GM18868 (cell line): ENCODE measurements at regions not wholly inside any gene's neighbourhood (a gene's known extent, or its start where the extent isn't known, plus 50 kb on each side); places are given as distances from the start of the nearest gene placed in this dataset.

ENCODE experiments used
- ATAC-seq: cut with Tn5 transposase; IDR thresholded peaks from one replicate; pipeline ENCODE4 v1.9.1; 2021; ENCODE audit warnings: mild to moderate bottlenecking, moderate library complexity; ENCODE audit not compliant: unreplicated experiment

DNA sequence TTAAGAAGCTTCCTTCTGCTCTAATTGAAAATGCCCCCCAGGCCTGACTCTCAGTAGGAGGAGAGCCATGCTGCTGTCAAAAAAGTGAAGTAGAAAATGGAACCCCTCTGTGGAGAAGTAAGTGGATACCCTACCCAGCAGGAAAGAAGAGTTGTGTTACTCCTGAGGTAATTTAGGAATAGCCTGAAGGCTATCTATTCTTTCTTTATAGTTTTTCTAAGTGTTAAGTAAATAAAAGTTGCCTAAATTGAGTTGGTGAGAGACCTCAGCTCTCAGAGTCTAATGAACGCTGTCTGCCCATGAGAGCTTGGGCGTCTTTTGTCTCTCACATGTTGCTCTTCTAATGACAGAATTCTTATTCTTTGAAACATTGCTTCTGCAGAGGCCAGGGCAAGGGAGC, 116.2 kb downstream of the NSUN3 start:
- ATAC-seq = no peak

DNA sequence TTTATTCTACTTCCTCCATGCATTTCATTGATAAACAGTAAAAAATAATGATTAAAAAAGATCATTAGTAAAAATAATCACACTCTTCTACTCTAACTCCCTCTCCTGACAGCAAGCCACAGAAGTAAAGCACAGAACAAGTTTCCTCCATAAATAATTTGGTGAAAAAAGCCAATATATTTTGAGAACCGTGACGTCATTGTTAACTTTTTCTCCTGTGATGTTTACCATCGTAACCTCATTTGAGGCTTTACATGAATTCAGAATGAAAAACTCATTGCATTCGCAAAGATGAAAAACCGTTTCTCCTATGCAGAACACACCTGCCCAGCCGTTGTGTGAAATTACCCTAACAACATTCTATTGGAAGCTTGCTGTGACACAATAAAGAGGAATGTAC, 120.7 kb downstream of the NSUN3 start:
- ATAC-seq = no peak

DNA sequence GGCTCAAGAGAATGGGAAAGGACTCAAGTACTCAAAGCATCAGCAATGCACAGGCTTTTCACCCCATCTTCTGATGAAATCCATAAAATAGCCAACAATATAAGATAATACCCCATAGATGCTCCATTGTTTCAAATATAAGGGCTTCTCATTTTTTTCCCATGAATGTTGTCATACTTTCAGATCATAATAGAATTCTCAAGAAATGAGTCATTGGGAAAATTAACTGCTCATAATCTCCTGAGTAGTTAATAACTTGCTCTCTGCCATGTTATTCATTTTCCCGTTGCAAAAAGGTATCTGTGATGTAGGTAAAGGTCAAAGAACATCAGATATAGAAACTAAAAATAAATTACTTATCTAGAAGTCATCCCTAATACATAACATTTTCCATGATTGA, 121.9 kb downstream of the NSUN3 start:
- no peak for ATAC-seq

DNA sequence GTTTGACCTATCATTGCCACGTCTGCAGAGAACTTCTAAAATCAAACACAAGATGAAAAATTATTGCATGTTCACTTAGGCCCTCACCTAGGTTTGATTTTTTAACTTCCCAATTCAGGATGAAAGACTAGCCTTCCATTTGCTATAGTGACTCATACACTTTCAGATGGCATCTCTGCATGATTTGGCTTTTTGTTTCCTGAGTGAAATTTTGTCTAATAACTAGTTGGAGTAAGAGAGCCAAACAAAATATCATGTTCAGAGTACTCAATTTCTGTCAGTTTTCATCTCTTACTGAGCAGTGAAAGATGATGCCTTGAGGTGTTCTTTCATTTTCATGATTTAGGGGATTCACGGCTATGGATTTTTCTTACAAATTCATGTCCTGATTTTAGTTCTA, 122.9 kb downstream of the NSUN3 start:
- no peak for ATAC-seq

DNA sequence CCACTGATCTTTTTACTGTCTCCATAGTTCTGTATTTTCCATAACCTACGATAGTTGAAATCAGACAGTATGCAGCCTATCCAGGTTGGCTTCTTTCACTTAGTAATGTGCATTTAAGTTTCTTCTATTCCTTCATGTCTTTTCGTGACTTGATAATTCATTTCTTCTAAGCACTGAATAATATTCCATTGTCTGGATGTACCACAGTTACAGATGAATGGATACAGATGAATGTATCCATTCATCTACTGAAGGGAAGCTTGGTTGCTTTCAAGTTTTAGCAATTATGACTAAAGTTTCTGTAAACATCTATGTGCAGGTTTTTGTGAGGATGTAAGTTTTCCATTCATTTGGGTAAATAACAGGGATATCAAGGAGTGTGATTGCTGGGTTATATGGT, 124.8 kb downstream of the NSUN3 start:
- ATAC-seq = no peak

- ATAC-seq = no peak
Observed at GRCh38 chr3:94195381-94195780, 132.5 kb downstream of the NSUN3 start.

GRCh38 chr3:94206291-94206690, 143.4 kb downstream of the NSUN3 start:
- no peak for ATAC-seq

- no peak for ATAC-seq
Observed at GRCh38 chr3:94210256-94210655, 147.4 kb downstream of the NSUN3 start.

DNA sequence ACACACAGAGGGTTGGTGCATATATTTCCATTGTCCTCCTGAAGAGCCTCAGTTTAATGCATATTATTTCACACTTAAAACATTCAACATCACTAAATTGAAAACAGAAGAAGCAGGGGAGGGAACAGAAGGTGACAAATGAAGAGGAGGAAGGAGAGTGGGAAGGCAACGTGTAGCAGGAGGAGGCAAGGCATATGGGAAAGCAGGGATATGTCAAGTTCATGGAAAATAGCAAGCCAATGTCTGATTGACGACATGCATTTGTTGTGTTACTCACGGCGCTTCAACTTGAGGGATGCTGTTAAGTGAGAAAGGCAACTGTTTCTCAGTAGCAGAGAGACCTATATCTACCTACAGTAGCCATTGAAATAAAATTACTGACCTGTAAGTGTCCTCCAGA, 154.5 kb downstream of the NSUN3 start:
- no peak for ATAC-seq

GRCh38 chr3:94220426-94220825, 157.6 kb downstream of the NSUN3 start:
- ATAC-seq = no peak

DNA sequence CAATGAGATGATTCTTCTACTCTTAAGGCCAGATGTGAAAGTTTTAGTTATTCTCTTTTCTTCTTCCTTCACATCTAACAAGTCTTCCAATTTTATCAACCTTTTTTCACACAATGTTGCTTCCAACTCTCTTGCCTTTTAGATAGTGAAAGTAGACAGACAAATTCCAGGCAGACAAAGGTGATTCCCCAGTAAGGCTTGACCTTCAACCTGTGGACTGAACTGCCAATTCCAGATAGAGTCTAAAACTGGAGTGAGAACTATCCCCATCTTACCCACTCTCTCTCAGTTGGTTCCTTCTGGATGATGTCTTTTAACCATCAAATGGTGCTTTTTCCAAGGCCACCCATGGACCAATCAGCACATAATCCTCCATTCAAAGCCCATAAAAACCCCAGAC, 159.0 kb downstream of the NSUN3 start:
- ATAC-seq = no peak

- no peak for ATAC-seq
Observed at GRCh38 chr3:94225148-94225865, 162.4 kb downstream of the NSUN3 start.

GRCh38 chr3:94226078-94226477, 163.2 kb downstream of the NSUN3 start:
- ATAC-seq = no peak

DNA sequence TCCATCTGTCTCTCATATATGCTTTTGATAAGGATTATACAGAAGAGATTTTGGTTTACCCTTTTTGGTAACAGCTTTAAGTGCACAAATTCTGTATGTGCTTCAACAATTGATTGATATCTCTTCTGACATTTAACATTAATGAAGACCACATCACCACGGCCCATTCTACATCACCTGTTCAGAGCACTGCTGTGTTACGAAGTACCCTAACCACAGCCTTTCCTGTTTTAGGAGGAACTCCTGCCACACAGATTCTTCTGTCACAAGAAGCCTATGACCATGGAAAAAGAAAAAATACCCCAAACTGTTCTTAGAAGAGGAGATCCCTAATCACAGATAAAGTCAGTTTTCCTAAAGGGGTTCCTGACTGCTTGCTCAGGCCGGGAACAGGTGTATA, 170.1 kb downstream of the NSUN3 start:
- ATAC-seq = no peak

GRCh38 chr3:94234177-94234788, 171.4 kb downstream of the NSUN3 start:
- ATAC-seq = peak; percentile 90

DNA sequence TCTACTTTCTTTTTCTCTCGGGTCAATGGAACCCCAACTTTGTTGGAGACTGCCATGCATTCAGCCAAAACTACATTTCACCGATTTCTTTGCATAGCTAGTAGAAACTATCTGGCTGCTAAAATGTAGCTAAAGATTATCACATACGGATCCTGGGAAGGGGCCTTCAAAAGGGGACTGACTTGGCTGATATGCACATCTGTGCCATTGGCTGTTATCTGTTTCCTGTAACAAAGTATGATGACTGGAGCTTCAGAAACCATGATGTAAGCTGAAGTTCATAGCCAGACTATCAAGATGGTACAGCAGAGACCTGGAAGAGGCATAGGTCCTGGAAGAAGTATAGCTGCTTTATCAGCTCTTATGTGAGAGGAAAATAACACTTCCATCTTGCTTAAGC, 179.1 kb downstream of the NSUN3 start:
- no peak for ATAC-seq

- no peak for ATAC-seq
Observed at GRCh38 chr3:94246171-94246570, 183.3 kb downstream of the NSUN3 start.

- no peak for ATAC-seq
Observed at GRCh38 chr3:94248042-94248441, 185.2 kb downstream of the NSUN3 start.

DNA sequence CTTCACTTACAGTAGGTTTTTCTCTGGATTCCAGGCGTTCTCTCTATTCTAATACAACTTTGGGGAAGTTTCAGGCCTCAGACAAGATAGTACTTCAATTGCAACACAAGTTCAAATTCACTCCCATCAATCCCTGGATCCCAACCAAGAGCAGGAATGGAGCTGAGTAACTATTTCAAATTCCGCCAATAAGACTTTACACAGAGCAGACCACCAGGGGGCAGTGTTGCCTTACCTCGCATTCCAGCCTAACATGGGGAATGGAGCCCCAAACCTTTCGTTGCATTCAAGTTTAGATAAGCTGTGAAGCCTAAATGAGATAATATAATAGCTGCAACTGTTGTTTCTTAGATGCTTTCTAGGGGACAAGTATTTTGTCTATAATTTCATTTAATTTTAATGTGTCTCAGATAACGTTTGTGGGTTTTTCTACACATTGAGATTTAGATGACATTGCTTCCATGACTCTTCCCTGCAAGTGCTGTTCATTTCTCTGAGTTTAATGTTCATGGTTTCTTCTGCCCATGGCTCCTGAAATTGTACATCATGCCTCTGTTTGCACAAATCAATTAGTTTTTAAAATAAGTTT, 186.7 kb downstream of the NSUN3 start:
- peak; percentile 93 for ATAC-seq

- no peak for ATAC-seq
Observed at GRCh38 chr3:94251566-94251965, 188.7 kb downstream of the NSUN3 start.

DNA sequence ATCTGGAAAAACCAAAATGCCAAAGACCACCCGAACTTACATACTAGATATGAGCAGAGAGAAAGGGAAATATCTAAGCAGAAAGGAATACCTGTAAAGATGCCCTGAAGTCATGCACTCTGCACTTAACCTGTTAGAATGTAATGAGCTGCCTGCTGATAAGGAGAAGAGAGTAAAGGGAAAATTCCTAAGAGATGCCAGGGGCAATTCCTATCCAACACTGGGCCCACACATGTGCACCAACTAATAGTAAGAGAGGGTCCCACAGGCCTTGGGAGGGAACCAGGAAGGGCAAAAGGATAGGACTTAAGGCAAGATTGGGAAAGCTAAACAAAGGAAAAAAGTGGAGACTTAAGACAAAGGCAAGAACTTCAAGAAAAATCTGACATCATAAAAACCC, 189.5 kb downstream of the NSUN3 start:
- no peak for ATAC-seq
